WTC11 (cell line): ENCODE measurements at regions not wholly inside any gene's neighbourhood (a gene's known extent, or its start where the extent isn't known, plus 50 kb on each side); places are given as distances from the start of the nearest gene placed in this dataset.

Experiments
- ATAC-seq: fragments of 200-7000 bp; cut with Tn5 transposase; 2 replicates; pipeline ENCODE4 v1.10.0; 2021; ENCODE audit warnings: mild to moderate bottlenecking, moderate library complexity
- CTCF ChIA-PET: fragments of 300-600 bp; sonication (Branson Sonifier 250); formaldehyde crosslinking; loops from one replicate; lab custom pipeline; 2021; ENCODE audit warnings: antibody characterized with exemption; lab: Charles Lee
- POLR2A ChIA-PET: fragments of 350-600 bp; sonication (Branson Sonifier 250); formaldehyde crosslinking; loops from one replicate; lab custom pipeline; 2021; ENCODE audit warnings: antibody characterized with exemption; lab: Charles Lee
- DNase-seq: peaks from one replicate; pipeline ENCODE4 v3.0.0; 2021; ENCODE audit warnings: low spot score
- H3K27ac Mint-ChIP-seq: 2 replicates; pipeline ENCODE4 v1.8.0; 2021; ENCODE audit warnings: mixed read lengths
- H3K27me3 Mint-ChIP-seq: 2 replicates; pipeline ENCODE4 v1.8.0; 2021; ENCODE audit warnings: low read depth, mild to moderate bottlenecking, moderate library complexity, mixed read lengths
- H3K36me3 Mint-ChIP-seq: 2 replicates; pipeline ENCODE4 v1.8.0; 2021; ENCODE audit warnings: mixed read lengths
- H3K4me1 Mint-ChIP-seq: 2 replicates; pipeline ENCODE4 v1.8.0; 2022; ENCODE audit warnings: mixed read lengths
- H3K4me3 Mint-ChIP-seq: 2 replicates; pipeline ENCODE4 v1.8.0; 2021; ENCODE audit warnings: mild to moderate bottlenecking, moderate library complexity, mixed read lengths
- H3K9me3 Mint-ChIP-seq: 2 replicates; pipeline ENCODE4 v1.8.0; 2021; ENCODE audit warnings: mixed read lengths
- ELF4 ChIP-seq: sonication (generic); formaldehyde crosslinking; IDR thresholded peaks from 2 replicates; pipeline ENCODE4 v1.8.1; 2022; ENCODE audit warnings: low read depth, mild to moderate bottlenecking, moderate library complexity, missing genetic modification reagents
- FOXK1 ChIP-seq: sonication (generic); formaldehyde crosslinking; IDR thresholded peaks from 2 replicates; pipeline ENCODE4 v1.8.0; 2022; ENCODE audit warnings: mild to moderate bottlenecking, moderate library complexity, missing genetic modification reagents
- FOXP1 ChIP-seq: sonication (generic); formaldehyde crosslinking; IDR thresholded peaks from 2 replicates; pipeline ENCODE4 v1.8.0; 2022; ENCODE audit warnings: missing genetic modification reagents, mild to moderate bottlenecking, moderate library complexity, borderline replicate concordance
- IRF2 ChIP-seq: sonication (generic); formaldehyde crosslinking; IDR thresholded peaks from 2 replicates; pipeline ENCODE4 v1.8.0; 2022; ENCODE audit warnings: low read depth, missing genetic modification reagents, borderline replicate concordance
- JAZF1 ChIP-seq: fragments of 250-450 bp; sonication (Bioruptor Pico); IDR thresholded peaks from 2 replicates; pipeline ENCODE4 v1.9.0; 2021; ENCODE audit warnings: moderate library complexity, mild to moderate bottlenecking, inconsistent platforms
- JUN ChIP-seq: sonication (generic); formaldehyde crosslinking; IDR thresholded peaks from 2 replicates; pipeline ENCODE4 v1.8.0; 2023; ENCODE audit warnings: mild to moderate bottlenecking, missing genetic modification reagents
- MXD4 ChIP-seq: fragments of 250-450 bp; sonication (Bioruptor Pico); IDR thresholded peaks from 2 replicates; pipeline ENCODE4 v1.8.0; 2021; ENCODE audit warnings: mild to moderate bottlenecking, moderate library complexity, borderline replicate concordance
- MYBL2 ChIP-seq: sonication (generic); formaldehyde crosslinking; IDR thresholded peaks from 2 replicates; pipeline ENCODE4 v1.8.1; 2023; ENCODE audit warnings: mild to moderate bottlenecking, moderate library complexity, missing genetic modification reagents
- NFE2L1 ChIP-seq: sonication (generic); formaldehyde crosslinking; IDR thresholded peaks from 2 replicates; pipeline ENCODE4 v1.8.1; 2023; ENCODE audit warnings: missing genetic modification reagents
- RELA ChIP-seq: sonication (generic); formaldehyde crosslinking; IDR thresholded peaks from 2 replicates; pipeline ENCODE4 v1.8.1; 2022; ENCODE audit warnings: missing genetic modification reagents, mild to moderate bottlenecking, borderline replicate concordance
- SOX15 ChIP-seq: fragments of 250-450 bp; sonication (Bioruptor Pico); IDR thresholded peaks from 2 replicates; pipeline ENCODE4 v1.9.0; 2021; ENCODE audit warnings: mild to moderate bottlenecking
- TEAD1 ChIP-seq: sonication (generic); formaldehyde crosslinking; IDR thresholded peaks from 2 replicates; pipeline ENCODE4 v1.8.0; 2022; ENCODE audit warnings: mild to moderate bottlenecking, missing genetic modification reagents
- TP53 ChIP-seq: sonication (generic); formaldehyde crosslinking; IDR thresholded peaks from 2 replicates; pipeline ENCODE4 v1.8.1; 2023; ENCODE audit warnings: mild to moderate bottlenecking, missing genetic modification reagents
- ZNF121 ChIP-seq: sonication (generic); formaldehyde crosslinking; IDR thresholded peaks from 2 replicates; pipeline ENCODE4 v1.8.0; 2023; ENCODE audit warnings: missing genetic modification reagents
- ZNF317 ChIP-seq: sonication (generic); formaldehyde crosslinking; IDR thresholded peaks from 2 replicates; pipeline ENCODE4 v1.8.1; 2023; ENCODE audit warnings: low read depth, mild to moderate bottlenecking, moderate library complexity, missing genetic modification reagents, borderline replicate concordance
- ZNF396 ChIP-seq: fragments of 250-450 bp; sonication (Bioruptor Pico); IDR thresholded peaks from 2 replicates; pipeline ENCODE4 v1.8.0; 2021; ENCODE audit warnings: mild to moderate bottlenecking, moderate library complexity, borderline replicate concordance
- ZNF423 ChIP-seq: fragments of 250-450 bp; sonication (Bioruptor Pico); IDR thresholded peaks from 2 replicates; pipeline ENCODE4 v2.1.2; 2022; ENCODE audit warnings: mild to moderate bottlenecking, moderate library complexity
- TF ChIP-seq, protein P1 (sequence below): sonication (generic); formaldehyde crosslinking; IDR thresholded peaks from 2 replicates; pipeline ENCODE4 v1.8.0; 2022; ENCODE audit warnings: mild to moderate bottlenecking, missing genetic modification reagents
- TF ChIP-seq, protein P2 (sequence below): fragments of 250-450 bp; sonication (Bioruptor Pico); IDR thresholded peaks from 2 replicates; pipeline ENCODE4 v1.9.0; 2021; ENCODE audit warnings: mild to moderate bottlenecking
- TF ChIP-seq, protein P3 (sequence below): fragments of 250-450 bp; sonication (Bioruptor Pico); IDR thresholded peaks from 2 replicates; pipeline ENCODE4 v1.9.0; 2021; ENCODE audit warnings: mild to moderate bottlenecking
- TF ChIP-seq, protein P4 (sequence below): sonication (generic); formaldehyde crosslinking; IDR thresholded peaks from 2 replicates; pipeline ENCODE4 v1.8.1; 2023; ENCODE audit warnings: mild to moderate bottlenecking, missing genetic modification reagents, borderline replicate concordance
- TF ChIP-seq, protein P5 (sequence below): sonication (generic); formaldehyde crosslinking; IDR thresholded peaks from 2 replicates; pipeline ENCODE4 v1.8.1; 2022; ENCODE audit warnings: low read depth, mild to moderate bottlenecking, moderate library complexity, missing genetic modification reagents, borderline replicate concordance
- TF ChIP-seq, protein P6 (sequence below): fragments of 250-450 bp; sonication (Bioruptor Pico); IDR thresholded peaks from 2 replicates; pipeline ENCODE4 v2.1.2; 2022; ENCODE audit warnings: mild to moderate bottlenecking, moderate library complexity
- TF ChIP-seq, protein P7 (sequence below): sonication (generic); formaldehyde crosslinking; conservative IDR thresholded peaks from 2 replicates; pipeline ENCODE4 v1.8.1; 2022; ENCODE audit warnings: mild to moderate bottlenecking, missing genetic modification reagents

DNA sequence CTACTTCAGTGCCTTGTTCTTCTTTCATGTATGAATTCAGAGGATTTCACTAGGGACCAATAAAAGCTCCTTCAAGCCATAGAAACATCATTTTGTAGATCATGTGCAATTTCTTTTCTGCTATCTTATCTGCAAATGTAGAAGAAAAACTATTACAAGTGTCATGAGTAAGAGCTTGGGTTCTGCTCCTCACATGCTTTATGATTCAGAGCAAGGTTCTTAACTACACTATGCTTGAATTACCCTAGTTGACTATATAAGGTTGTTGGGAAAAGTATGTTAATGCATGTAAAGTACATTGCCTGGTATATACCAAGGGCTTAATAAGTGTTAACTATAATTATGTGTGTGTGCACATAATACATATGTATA is 91.4 kb upstream of the S1PR1 start:
- Mint-ChIP-seq H3K9me3 (no peaks in the 10 kb centered on the region), H3K4me3 (no peak overlapping the region), H3K36me3 (no peaks in the 10 kb centered on the region), H3K27me3 (no peaks in the 10 kb centered on the region), H3K27ac (no peak overlapping the region), H3K4me1 (peaks cover 16% of the 10 kb centered on the region)
- DNase-seq (no peak), ATAC-seq (no peak)
- CTCF ChIA-PET: no interaction called here
- TF ChIP-seq MXD4 (CRISPR knock-in tag) (no peak), FOXK1 (no peak), FOXP1 (CRISPR knock-in tag) (no peak), ZNF423 (no peak), IRF2 (CRISPR knock-in tag) (no peak)
- TF ChIP-seq, protein P1, sequence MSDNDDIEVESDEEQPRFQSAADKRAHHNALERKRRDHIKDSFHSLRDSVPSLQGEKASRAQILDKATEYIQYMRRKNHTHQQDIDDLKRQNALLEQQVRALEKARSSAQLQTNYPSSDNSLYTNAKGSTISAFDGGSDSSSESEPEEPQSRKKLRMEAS (CRISPR knock-in tag): no peak
- POLR2A ChIA-PET: no interaction called here

DNA sequence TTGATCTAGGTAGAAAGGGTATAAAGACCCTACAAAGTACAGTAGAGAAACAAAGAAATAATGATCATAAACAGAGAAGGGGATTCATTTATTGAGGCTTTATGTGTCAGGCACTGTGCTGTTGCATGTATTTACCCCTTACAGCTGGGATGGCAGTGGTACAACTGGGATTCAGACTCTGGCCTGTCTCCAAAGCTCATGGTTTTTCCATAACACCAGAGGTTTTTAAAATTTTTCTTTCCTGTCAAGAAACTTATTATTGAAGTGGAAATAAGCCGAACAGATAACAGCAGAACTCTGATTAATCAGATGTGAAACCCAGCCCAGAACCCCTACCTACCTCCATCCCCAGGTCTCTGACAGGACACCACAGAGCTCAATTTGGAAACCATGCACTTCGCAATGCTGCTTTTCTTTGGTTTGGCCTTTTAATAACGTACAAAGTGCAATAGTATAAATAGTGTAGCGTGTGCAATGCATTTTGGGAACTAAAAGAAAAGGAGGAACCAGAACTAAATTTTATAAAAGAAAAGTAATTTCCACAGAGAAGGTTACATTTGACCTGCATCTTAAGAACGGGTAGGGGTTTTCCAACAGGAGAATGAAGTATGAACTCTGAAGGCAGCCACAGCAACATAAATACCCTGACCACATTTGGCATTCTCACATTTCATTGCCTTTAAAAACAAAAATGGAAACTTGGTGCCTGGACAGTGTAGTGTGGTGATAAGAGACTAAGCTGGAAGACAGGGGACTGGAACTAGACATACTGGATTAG is 92.0 kb upstream of the S1PR1 start:
- ATAC-seq (no peak), DNase-seq (no peak)
- Mint-ChIP-seq H3K9me3 (no peaks in the 10 kb centered on the region), H3K4me1 (peaks cover 12% of the 10 kb centered on the region), H3K4me3 (no peak overlapping the region), H3K27ac (no peak overlapping the region), H3K36me3 (no peaks in the 10 kb centered on the region), H3K27me3 (no peaks in the 10 kb centered on the region)
- no peak for TF ChIP-seq ELF4 (CRISPR knock-in tag)
- no peak for TF ChIP-seq MYBL2
- TF ChIP-seq, protein P2, sequence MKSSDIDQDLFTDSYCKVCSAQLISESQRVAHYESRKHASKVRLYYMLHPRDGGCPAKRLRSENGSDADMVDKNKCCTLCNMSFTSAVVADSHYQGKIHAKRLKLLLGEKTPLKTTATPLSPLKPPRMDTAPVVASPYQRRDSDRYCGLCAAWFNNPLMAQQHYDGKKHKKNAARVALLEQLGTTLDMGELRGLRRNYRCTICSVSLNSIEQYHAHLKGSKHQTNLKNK (CRISPR knock-in tag): no peak
- no peak for TF ChIP-seq JUN (CRISPR knock-in tag)
- TF ChIP-seq, protein P3, sequence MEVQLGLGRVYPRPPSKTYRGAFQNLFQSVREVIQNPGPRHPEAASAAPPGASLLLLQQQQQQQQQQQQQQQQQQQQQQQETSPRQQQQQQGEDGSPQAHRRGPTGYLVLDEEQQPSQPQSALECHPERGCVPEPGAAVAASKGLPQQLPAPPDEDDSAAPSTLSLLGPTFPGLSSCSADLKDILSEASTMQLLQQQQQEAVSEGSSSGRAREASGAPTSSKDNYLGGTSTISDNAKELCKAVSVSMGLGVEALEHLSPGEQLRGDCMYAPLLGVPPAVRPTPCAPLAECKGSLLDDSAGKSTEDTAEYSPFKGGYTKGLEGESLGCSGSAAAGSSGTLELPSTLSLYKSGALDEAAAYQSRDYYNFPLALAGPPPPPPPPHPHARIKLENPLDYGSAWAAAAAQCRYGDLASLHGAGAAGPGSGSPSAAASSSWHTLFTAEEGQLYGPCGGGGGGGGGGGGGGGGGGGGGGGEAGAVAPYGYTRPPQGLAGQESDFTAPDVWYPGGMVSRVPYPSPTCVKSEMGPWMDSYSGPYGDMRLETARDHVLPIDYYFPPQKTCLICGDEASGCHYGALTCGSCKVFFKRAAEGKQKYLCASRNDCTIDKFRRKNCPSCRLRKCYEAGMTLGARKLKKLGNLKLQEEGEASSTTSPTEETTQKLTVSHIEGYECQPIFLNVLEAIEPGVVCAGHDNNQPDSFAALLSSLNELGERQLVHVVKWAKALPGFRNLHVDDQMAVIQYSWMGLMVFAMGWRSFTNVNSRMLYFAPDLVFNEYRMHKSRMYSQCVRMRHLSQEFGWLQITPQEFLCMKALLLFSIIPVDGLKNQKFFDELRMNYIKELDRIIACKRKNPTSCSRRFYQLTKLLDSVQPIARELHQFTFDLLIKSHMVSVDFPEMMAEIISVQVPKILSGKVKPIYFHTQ (CRISPR knock-in tag): no peak
- no peak for TF ChIP-seq ZNF317 (CRISPR knock-in tag)
- TF ChIP-seq, protein P4, sequence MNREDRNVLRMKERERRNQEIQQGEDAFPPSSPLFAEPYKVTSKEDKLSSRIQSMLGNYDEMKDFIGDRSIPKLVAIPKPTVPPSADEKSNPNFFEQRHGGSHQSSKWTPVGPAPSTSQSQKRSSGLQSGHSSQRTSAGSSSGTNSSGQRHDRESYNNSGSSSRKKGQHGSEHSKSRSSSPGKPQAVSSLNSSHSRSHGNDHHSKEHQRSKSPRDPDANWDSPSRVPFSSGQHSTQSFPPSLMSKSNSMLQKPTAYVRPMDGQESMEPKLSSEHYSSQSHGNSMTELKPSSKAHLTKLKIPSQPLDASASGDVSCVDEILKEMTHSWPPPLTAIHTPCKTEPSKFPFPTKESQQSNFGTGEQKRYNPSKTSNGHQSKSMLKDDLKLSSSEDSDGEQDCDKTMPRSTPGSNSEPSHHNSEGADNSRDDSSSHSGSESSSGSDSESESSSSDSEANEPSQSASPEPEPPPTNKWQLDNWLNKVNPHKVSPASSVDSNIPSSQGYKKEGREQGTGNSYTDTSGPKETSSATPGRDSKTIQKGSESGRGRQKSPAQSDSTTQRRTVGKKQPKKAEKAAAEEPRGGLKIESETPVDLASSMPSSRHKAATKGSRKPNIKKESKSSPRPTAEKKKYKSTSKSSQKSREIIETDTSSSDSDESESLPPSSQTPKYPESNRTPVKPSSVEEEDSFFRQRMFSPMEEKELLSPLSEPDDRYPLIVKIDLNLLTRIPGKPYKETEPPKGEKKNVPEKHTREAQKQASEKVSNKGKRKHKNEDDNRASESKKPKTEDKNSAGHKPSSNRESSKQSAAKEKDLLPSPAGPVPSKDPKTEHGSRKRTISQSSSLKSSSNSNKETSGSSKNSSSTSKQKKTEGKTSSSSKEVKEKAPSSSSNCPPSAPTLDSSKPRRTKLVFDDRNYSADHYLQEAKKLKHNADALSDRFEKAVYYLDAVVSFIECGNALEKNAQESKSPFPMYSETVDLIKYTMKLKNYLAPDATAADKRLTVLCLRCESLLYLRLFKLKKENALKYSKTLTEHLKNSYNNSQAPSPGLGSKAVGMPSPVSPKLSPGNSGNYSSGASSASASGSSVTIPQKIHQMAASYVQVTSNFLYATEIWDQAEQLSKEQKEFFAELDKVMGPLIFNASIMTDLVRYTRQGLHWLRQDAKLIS (CRISPR knock-in tag): no peak
- no peak for TF ChIP-seq ZNF121 (CRISPR knock-in tag)
- TF ChIP-seq TEAD1 (CRISPR knock-in tag): no peak
- no peak for TF ChIP-seq ZNF396 (CRISPR knock-in tag)
- no peak for TF ChIP-seq SOX15
- TF ChIP-seq MXD4 (CRISPR knock-in tag): no peak
- TF ChIP-seq JAZF1 (CRISPR knock-in tag): no peak
- TF ChIP-seq, protein P5, sequence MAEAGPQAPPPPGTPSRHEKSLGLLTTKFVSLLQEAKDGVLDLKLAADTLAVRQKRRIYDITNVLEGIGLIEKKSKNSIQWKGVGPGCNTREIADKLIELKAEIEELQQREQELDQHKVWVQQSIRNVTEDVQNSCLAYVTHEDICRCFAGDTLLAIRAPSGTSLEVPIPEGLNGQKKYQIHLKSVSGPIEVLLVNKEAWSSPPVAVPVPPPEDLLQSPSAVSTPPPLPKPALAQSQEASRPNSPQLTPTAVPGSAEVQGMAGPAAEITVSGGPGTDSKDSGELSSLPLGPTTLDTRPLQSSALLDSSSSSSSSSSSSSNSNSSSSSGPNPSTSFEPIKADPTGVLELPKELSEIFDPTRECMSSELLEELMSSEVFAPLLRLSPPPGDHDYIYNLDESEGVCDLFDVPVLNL (CRISPR knock-in tag): no peak
- no peak for TF ChIP-seq RELA
- TF ChIP-seq, protein P6, sequence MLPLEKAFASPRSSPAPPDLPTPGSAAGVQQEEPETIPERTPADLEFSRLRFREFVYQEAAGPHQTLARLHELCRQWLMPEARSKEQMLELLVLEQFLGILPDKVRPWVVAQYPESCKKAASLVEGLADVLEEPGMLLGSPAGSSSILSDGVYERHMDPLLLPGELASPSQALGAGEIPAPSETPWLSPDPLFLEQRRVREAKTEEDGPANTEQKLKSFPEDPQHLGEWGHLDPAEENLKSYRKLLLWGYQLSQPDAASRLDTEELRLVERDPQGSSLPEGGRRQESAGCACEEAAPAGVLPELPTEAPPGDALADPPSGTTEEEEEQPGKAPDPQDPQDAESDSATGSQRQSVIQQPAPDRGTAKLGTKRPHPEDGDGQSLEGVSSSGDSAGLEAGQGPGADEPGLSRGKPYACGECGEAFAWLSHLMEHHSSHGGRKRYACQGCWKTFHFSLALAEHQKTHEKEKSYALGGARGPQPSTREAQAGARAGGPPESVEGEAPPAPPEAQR: no peak
- TF ChIP-seq, protein P7, sequence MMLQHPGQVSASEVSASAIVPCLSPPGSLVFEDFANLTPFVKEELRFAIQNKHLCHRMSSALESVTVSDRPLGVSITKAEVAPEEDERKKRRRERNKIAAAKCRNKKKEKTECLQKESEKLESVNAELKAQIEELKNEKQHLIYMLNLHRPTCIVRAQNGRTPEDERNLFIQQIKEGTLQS (CRISPR knock-in tag): no peak
- no peak for TF ChIP-seq TP53
- no peak for TF ChIP-seq NFE2L1
- ChIA-PET POLR2A (interaction anchor here (0.7 kb wide), 1 partner anchor 220 kb away, joined by 3 read pairs; no protein-coding TSS in a partner anchor), CTCF (no interaction called here)
